A673 (cell line): ENCODE measurements at regions not wholly inside any gene's neighbourhood (a gene's known extent, or its start where the extent isn't known, plus 50 kb on each side); places are given as distances from the start of the nearest gene placed in this dataset.

Source experiments
- BruUV-seq: library from RNA; stranded (reverse); fragments of 400-500 nt; replicated peaks from 2 replicates; lab custom pipeline; 2021; lab: Mats Ljungman, UMichigan
- CTCF ChIA-PET: fragments of 300-600 bp; sonication (Branson Sonifier 250); formaldehyde crosslinking; loops from one replicate; lab custom pipeline; 2022; ENCODE audit warnings: antibody characterized with exemption; lab: Charles Lee
- POLR2A ChIA-PET: fragments of 300-600 bp; sonication (Branson Sonifier 250); formaldehyde crosslinking; loops from one replicate; lab custom pipeline; 2022; ENCODE audit warnings: antibody characterized with exemption; ENCODE audit not compliant: low non-redundant PET; lab: Charles Lee
- DNase-seq: peaks from one replicate; pipeline ENCODE4 v3.0.0-alpha.2; 2015; ENCODE audit warnings: low spot score
- H3K27ac ChIP-seq: fragments of 200-600 bp; sonication (generic); 2 replicates; pipeline ENCODE4 v1.5.1; 2016; ENCODE audit warnings: mixed run types, low read depth, mild to moderate bottlenecking, mixed read lengths, antibody characterized with exemption, low read length; ENCODE audit not compliant: poor library complexity, severe bottlenecking
- H3K27me3 ChIP-seq: fragments of 200-600 bp; sonication (generic); replicated peaks from 2 replicates; pipeline ENCODE4 v1.6.1; 2017; ENCODE audit warnings: mixed run types, low read depth, mild to moderate bottlenecking, mixed read lengths, antibody characterized with exemption, low read length; ENCODE audit not compliant: insufficient read depth, poor library complexity
- H3K36me3 ChIP-seq: fragments of 200-600 bp; sonication (generic); 2 replicates; pipeline ENCODE4 v1.6.1; 2016; ENCODE audit warnings: mixed run types, mild to moderate bottlenecking, mixed read lengths, antibody characterized with exemption, low read length; ENCODE audit not compliant: insufficient read depth, poor library complexity, severe bottlenecking
- H3K4me1 ChIP-seq: fragments of 200-600 bp; sonication (generic); 2 replicates; pipeline ENCODE4 v1.6.1; 2017; ENCODE audit warnings: mixed run types, mild to moderate bottlenecking, mixed read lengths, antibody characterized with exemption, low read length; ENCODE audit not compliant: insufficient read depth, poor library complexity, severe bottlenecking
- H3K4me3 ChIP-seq: fragments of 200-600 bp; sonication (generic); 2 replicates; pipeline ENCODE4 v1.5.1; 2016; ENCODE audit warnings: low read depth, mixed run types, mild to moderate bottlenecking, mixed read lengths, low read length; ENCODE audit not compliant: poor library complexity, severe bottlenecking
- H3K9me3 ChIP-seq: fragments of 200-600 bp; sonication (generic); 2 replicates; pipeline ENCODE4 v1.6.1; 2016; ENCODE audit warnings: mixed run types, low read depth, mild to moderate bottlenecking, mixed read lengths, antibody characterized with exemption, low read length; ENCODE audit not compliant: poor library complexity, severe bottlenecking
- CTCF ChIP-seq: fragments of 300-800, 200-600 bp; sonication (generic); conservative IDR thresholded peaks from 2 replicates; pipeline ENCODE4 v1.5.1; 2017; ENCODE audit warnings: low read depth, mild to moderate bottlenecking, antibody characterized with exemption, low read length, moderate library complexity, mixed read lengths
- EZH2 ChIP-seq: fragments of 200-600 bp; sonication (generic); IDR thresholded peaks from 2 replicates; pipeline ENCODE4 v1.6.1; 2017; ENCODE audit warnings: borderline replicate concordance, low read depth, mild to moderate bottlenecking, mixed read lengths, antibody characterized with exemption, low read length; ENCODE audit not compliant: poor library complexity, severe bottlenecking
- intact Hi-C: fragments of 100-400 bp; cut with micrococcal nuclease; formaldehyde crosslinking; loops from one replicate; pipeline ENCODE4 v1.10.0; 2022; ENCODE audit not compliant: unreplicated experiment

GRCh38 chr6:14642842-14643241 lies 525.3 kb downstream of the CD83 start:
- intact Hi-C loops, result no loop called here
- no peaks in the 10 kb centered on the region for H3K27me3 ChIP-seq
- H3K9me3 ChIP-seq, result no peaks in the 10 kb centered on the region
- H3K36me3 ChIP-seq, result no peaks in the 10 kb centered on the region
- ChIA-PET CTCF (no interaction called here), POLR2A (no interaction called here)
- TF ChIP-seq EZH2, result no peak
- no peak for TF ChIP-seq CTCF
- H3K4me3 ChIP-seq, result no peak overlapping the region
- H3K27ac ChIP-seq, result no peak overlapping the region
- BruUV-seq, result no TSS peak
- peaks cover 36% of the 10 kb centered on the region for H3K4me1 ChIP-seq
- DNase-seq, result no peak

- BruUV-seq, result no TSS peak
- TF ChIP-seq EZH2, result no peak
- TF ChIP-seq CTCF, result no peak
- DNase-seq, result no peak
- Histone ChIP-seq H3K4me1 (peaks cover 21% of the 10 kb centered on the region), H3K27me3 (no peaks in the 10 kb centered on the region), H3K4me3 (no peak overlapping the region), H3K9me3 (no peaks in the 10 kb centered on the region), H3K36me3 (no peaks in the 10 kb centered on the region), H3K27ac (no peak overlapping the region)
- POLR2A ChIA-PET, result no interaction called here
- intact Hi-C loops, result no loop called here
- CTCF ChIA-PET, result no interaction called here
These were observed 526.8 kb downstream of the CD83 start for GRCh38 chr6:14644381-14644780.

GRCh38 chr6:14645221-14645620 lies 527.6 kb downstream of the CD83 start:
- Histone ChIP-seq H3K27me3 (no peaks in the 10 kb centered on the region), H3K27ac (no peak overlapping the region), H3K9me3 (no peaks in the 10 kb centered on the region), H3K4me3 (no peak overlapping the region), H3K4me1 (peaks cover 12% of the 10 kb centered on the region), H3K36me3 (no peaks in the 10 kb centered on the region)
- ChIA-PET POLR2A (no interaction called here), CTCF (no interaction called here)
- intact Hi-C loops, result no loop called here
- BruUV-seq, result no TSS peak
- TF ChIP-seq EZH2 (no peak), CTCF (no peak)
- DNase-seq, result no peak
